ENCODE measurements at regions not wholly inside any gene's neighbourhood (a gene's known extent, or its start where the extent isn't known, plus 50 kb on each side); places are given as distances from the start of the nearest gene placed in this dataset.

DNA sequence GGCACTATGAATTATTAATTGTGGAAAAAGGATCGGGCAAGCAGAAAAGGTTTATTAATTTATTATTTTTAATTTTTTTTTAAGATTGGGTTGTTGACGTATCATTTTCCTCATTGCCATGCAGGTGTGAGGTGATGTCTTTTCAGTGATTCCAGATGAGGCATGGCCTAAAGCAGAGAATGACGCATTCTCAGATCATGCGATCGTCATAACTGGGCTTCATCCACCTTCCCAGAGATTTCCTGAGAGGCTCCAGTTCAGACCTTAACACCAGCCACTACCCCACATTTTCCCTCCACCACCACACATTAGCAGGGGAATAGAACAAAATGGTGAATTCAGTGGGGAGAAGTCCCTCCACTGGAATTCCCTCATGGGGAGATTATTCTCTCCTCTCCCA is 518.4 kb upstream of the SPHKAP start:
- intact Hi-C loops (cut with DNase I), result loop anchor here (10.0 kb wide), 1 partner anchor 575 kb away; the partner anchor contains the start of gene PID1
- 95 to 97% methylated on average over 5 of the region's 5 CpGs for WGBS, 2 donors
- Histone ChIP-seq H3K27ac (no peak overlapping the region), H3K4me1 (no peaks in the 10 kb centered on the region), H3K9me3 (no peaks in the 10 kb centered on the region), H3K27me3 (no peaks in the 10 kb centered on the region), H3K36me3 (no peaks in the 10 kb centered on the region), H3K4me3 (no peak overlapping the region)
- DNase-seq, result no peak
- no peak for TF ChIP-seq EP300 (IDR thresholded peaks at IDR 0.05)
- TF ChIP-seq, protein P1, sequence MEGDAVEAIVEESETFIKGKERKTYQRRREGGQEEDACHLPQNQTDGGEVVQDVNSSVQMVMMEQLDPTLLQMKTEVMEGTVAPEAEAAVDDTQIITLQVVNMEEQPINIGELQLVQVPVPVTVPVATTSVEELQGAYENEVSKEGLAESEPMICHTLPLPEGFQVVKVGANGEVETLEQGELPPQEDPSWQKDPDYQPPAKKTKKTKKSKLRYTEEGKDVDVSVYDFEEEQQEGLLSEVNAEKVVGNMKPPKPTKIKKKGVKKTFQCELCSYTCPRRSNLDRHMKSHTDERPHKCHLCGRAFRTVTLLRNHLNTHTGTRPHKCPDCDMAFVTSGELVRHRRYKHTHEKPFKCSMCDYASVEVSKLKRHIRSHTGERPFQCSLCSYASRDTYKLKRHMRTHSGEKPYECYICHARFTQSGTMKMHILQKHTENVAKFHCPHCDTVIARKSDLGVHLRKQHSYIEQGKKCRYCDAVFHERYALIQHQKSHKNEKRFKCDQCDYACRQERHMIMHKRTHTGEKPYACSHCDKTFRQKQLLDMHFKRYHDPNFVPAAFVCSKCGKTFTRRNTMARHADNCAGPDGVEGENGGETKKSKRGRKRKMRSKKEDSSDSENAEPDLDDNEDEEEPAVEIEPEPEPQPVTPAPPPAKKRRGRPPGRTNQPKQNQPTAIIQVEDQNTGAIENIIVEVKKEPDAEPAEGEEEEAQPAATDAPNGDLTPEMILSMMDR (IDR thresholded peaks at IDR 0.05), result no peak
- TF ChIP-seq POLR2AphosphoS5 (IDR thresholded peaks at IDR 0.05), result no peak
- TF ChIP-seq POLR2A (IDR thresholded peaks at IDR 0.05), result no peak

DNA sequence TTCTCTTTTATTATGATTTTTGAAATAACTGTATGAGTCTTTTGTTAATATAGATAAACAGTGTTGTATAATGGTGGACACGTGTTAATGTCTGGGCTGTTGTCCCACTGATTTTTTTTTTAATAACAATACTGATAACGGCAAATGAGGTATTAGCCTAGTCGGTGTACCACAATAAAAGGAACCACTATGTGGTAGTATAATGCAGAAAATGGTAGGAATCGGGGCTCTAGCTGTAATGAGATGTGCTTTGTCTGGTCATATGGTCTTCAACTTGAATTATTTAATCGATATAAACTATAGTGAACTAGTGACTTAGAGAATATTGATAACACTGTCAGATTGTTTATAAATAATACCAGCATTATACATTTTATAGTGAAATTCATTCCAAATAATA is 517.9 kb upstream of the SPHKAP start:
- H3K9me3 ChIP-seq, result no peaks in the 10 kb centered on the region
- no peaks in the 10 kb centered on the region for H3K36me3 ChIP-seq
- 74 to 83% methylated on average over 5 of the region's 5 CpGs for WGBS, 2 donors
- intact Hi-C loops (cut with DNase I), result loop anchor here (10.0 kb wide), 1 partner anchor 575 kb away; the partner anchor contains the start of gene PID1
- H3K4me1 ChIP-seq, result no peaks in the 10 kb centered on the region
- TF ChIP-seq, protein P1 (IDR thresholded peaks at IDR 0.05), result no peak
- no peak for TF ChIP-seq POLR2AphosphoS5 (IDR thresholded peaks at IDR 0.05)
- DNase-seq, result no peak
- H3K4me3 ChIP-seq, result no peak overlapping the region
- H3K27ac ChIP-seq, result no peak overlapping the region
- H3K27me3 ChIP-seq, result no peaks in the 10 kb centered on the region

DNA sequence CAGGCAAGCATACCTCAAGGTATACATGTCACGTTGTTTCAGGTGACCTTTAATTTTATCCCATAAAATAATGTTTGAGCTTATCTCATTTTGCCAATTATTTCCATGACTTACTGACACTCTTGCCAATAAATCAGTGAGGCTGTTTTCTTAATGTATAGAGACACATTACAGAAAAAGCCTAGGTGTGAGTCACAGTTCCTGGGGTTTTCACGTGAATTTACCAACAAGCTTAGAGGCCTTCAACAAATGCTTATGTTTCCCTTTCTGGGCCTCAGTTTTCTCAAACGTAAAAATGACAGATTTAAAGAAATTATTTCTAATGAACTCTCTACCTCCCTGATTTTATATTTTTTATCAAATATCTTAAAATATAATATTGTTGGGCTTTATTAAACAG is 517.5 kb upstream of the SPHKAP start:
- Histone ChIP-seq H3K4me1 (no peaks in the 10 kb centered on the region), H3K27ac (no peak overlapping the region), H3K27me3 (no peaks in the 10 kb centered on the region), H3K4me3 (no peak overlapping the region), H3K36me3 (no peaks in the 10 kb centered on the region), H3K9me3 (no peaks in the 10 kb centered on the region)
- WGBS, 2 donors, result 60 to 76% methylated on average over 3 of the region's 3 CpGs
- DNase-seq, result no peak
- no peak for TF ChIP-seq EP300 (IDR thresholded peaks at IDR 0.05)
- TF ChIP-seq, protein P1 (IDR thresholded peaks at IDR 0.05), result no peak
- TF ChIP-seq POLR2AphosphoS5 (IDR thresholded peaks at IDR 0.05), result no peak
- no peak for TF ChIP-seq POLR2A (IDR thresholded peaks at IDR 0.05)
- intact Hi-C loops (cut with DNase I), result loop anchor here (10.0 kb wide), 1 partner anchor 576 kb away; the partner anchor contains the start of gene PID1

DNA sequence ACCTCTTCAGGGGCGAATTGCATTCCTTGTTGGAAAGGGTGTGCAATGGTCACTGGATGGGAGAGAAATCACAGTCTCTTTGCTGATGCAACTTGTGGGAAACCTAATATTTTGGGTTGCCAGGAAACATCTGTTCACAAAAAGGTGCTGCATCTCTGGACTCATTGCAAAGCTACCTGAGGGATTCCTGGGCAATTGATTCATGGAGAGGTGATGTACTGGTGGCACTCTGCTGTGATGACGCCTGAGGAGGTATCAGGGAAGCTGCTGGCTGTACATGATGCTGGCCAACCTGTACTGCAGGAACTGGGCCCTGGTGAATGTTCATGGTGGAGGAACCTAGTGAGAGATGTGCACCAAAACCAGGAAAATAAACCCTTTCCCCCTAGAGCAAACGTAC is 516.0 kb upstream of the SPHKAP start:
- H3K36me3 ChIP-seq, result no peaks in the 10 kb centered on the region
- H3K27ac ChIP-seq, result no peak overlapping the region
- intact Hi-C loops (cut with DNase I), result loop anchor here (10.0 kb wide), 1 partner anchor 577 kb away; the partner anchor contains the start of gene PID1
- DNase-seq, result no peak
- no peak for TF ChIP-seq POLR2AphosphoS5 (IDR thresholded peaks at IDR 0.05)
- no peak for TF ChIP-seq EP300 (IDR thresholded peaks at IDR 0.05)
- TF ChIP-seq POLR2A (IDR thresholded peaks at IDR 0.05), result no peak
- TF ChIP-seq, protein P1 (IDR thresholded peaks at IDR 0.05), result no peak
- H3K9me3 ChIP-seq, result no peaks in the 10 kb centered on the region
- H3K27me3 ChIP-seq, result no peaks in the 10 kb centered on the region
- H3K4me3 ChIP-seq, result no peak overlapping the region
- H3K4me1 ChIP-seq, result no peaks in the 10 kb centered on the region
- WGBS, 2 donors, result 76 to 79% methylated on average over 3 of the region's 3 CpGs

DNA sequence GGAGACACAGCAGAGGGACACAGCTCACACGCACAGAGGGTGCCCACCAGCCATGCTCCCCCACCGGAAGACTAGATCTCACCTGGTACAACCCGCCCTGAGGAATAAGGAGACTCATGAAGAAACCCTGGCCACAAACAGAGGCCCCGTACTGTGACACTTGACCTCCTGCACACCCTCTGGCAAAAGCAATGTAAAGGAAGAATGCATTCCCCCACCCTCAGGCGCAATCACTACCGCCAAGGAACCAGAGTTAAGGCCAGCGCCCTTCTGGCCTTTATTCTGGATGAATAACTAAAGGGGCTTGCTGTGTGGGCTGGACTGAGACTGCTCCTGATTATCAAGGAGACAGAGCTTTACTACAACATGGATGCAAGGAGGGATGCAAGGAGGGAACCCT is 509.2 kb upstream of the SPHKAP start:
- no peaks in the 10 kb centered on the region for H3K27me3 ChIP-seq
- WGBS, 2 donors, result 87 to 89% methylated on average over 7 of the region's 7 CpGs
- intact Hi-C loops (cut with DNase I), result loop anchor here (10.0 kb wide), 1 partner anchor 584 kb away; the partner anchor contains the start of gene PID1
- no peaks in the 10 kb centered on the region for H3K4me1 ChIP-seq
- no peak overlapping the region for H3K4me3 ChIP-seq
- H3K27ac ChIP-seq, result no peak overlapping the region
- H3K9me3 ChIP-seq, result no peaks in the 10 kb centered on the region
- H3K36me3 ChIP-seq, result no peaks in the 10 kb centered on the region
- TF ChIP-seq, protein P1 (IDR thresholded peaks at IDR 0.05), result no peak
- no peak for TF ChIP-seq EP300 (IDR thresholded peaks at IDR 0.05)
- no peak for TF ChIP-seq POLR2A (IDR thresholded peaks at IDR 0.05)
- TF ChIP-seq POLR2AphosphoS5 (IDR thresholded peaks at IDR 0.05), result no peak
- DNase-seq, result no peak

Data from sigmoid colon (tissue), 6 donors.